OCI-LY3 (cell line): ENCODE measurements at regions not wholly inside any gene's neighbourhood (a gene's known extent, or its start where the extent isn't known, plus 50 kb on each side); places are given as distances from the start of the nearest gene placed in this dataset.

Source experiments
- CTCF ChIP-seq: fragments of 200-600, 300-600 bp; sonication (generic); IDR thresholded peaks from 2 replicates; pipeline ENCODE4 v1.5.1; 2014; ENCODE audit warnings: antibody characterized with exemption, low read length, low read depth
- EZH2phosphoT487 ChIP-seq: fragments of 200-600 bp; shearing (Covaris generic); IDR thresholded peaks from 2 replicates; pipeline ENCODE4 v1.6.1; 2018; ENCODE audit warnings: antibody characterized with exemption, mixed run types, low read depth

GRCh38 chr5:164000819-164001218, 495.4 kb downstream of the MAT2B start:
- no peak for TF ChIP-seq CTCF
- no peak for TF ChIP-seq EZH2phosphoT487
